NB4 (cell line): ENCODE measurements at regions not wholly inside any gene's neighbourhood (a gene's known extent, or its start where the extent isn't known, plus 50 kb on each side); places are given as distances from the start of the nearest gene placed in this dataset.

Experiments
- POLR2A ChIP-seq: IDR thresholded peaks from 2 replicates; pipeline ENCODE4 v1.6.1; 2011; ENCODE audit warnings: mild to moderate bottlenecking; ENCODE audit not compliant: insufficient read length; ENCODE audit errors: extremely low read depth
- TF ChIP-seq, protein P1 (sequence below): IDR thresholded peaks from one replicate; pipeline ENCODE4 v1.5.1; 2012; ENCODE audit warnings: low read depth, low read length

DNA sequence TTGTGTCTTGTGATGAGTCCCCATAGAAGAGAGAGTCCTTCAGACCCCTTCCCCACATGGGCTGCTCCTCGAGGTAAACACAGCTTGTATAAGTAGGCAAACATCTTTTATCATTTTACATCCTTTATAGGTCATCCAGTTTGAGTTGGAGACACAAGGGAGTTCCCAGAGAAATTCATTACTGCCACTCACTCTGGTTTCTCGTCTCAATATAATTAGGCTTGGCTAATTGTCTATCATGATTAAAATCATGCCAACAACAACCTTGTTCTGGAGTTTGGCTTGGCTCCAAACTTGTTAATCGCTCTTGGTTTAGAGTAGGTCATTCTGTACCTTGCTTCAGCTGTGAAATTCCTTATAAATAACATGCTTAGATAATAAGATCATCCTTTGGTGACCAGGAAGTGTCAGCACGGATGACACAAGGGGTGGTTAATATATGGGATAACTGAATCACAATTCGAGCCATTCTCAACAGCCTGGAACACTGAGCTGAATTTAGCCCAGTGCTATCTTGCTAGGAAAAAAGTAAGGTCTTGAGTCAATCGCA lies 70.7 kb upstream of the DAB1 start:
- TF ChIP-seq POLR2A: no peak
- TF ChIP-seq, protein P1, sequence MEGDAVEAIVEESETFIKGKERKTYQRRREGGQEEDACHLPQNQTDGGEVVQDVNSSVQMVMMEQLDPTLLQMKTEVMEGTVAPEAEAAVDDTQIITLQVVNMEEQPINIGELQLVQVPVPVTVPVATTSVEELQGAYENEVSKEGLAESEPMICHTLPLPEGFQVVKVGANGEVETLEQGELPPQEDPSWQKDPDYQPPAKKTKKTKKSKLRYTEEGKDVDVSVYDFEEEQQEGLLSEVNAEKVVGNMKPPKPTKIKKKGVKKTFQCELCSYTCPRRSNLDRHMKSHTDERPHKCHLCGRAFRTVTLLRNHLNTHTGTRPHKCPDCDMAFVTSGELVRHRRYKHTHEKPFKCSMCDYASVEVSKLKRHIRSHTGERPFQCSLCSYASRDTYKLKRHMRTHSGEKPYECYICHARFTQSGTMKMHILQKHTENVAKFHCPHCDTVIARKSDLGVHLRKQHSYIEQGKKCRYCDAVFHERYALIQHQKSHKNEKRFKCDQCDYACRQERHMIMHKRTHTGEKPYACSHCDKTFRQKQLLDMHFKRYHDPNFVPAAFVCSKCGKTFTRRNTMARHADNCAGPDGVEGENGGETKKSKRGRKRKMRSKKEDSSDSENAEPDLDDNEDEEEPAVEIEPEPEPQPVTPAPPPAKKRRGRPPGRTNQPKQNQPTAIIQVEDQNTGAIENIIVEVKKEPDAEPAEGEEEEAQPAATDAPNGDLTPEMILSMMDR: no peak
